GM19240 (cell line): ENCODE measurements at regions not wholly inside any gene's neighbourhood (a gene's known extent, or its start where the extent isn't known, plus 50 kb on each side); places are given as distances from the start of the nearest gene placed in this dataset.

ENCODE experiments used
- DNase-seq: peaks from one replicate; pipeline ENCODE4 v3.0.0; 2011; ENCODE audit warnings: low spot score; ENCODE audit not compliant: insufficient read length

DNA sequence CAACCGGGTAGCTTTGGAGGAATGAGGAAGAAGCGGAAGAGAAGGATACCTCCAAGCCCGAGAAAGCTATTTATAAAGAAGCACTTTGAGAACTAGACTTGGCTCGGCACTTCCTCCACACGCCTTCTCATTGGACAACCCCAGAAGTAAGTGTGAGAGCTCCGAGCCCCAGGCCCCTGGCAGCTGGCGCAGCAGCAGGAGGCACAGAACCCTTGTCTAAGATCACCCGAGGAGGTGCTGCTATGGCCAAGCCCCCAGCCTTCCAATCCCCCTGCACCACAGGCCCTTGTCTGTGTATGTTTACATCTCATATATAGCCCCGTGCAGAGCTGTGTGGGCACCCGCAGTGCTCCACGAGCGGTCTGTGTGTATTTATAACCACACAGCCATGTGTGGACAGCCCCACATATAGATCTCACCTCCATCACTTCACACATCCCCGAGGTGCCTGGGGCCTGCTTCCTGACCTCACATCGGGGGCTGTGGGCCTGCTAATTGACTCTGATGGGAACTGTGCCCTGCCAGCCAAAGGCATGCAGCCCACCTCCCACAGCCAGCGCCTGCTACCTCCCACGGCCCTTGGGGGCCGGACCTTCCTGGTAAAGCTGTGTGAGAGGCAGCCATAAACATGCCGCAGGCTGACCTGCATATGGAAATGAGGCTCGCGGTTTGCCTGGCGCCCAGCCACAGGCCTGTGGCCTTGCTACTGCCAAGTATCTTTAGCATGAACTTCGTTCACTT, 96.1 kb downstream of the C17orf67 start:
- DNase-seq, result no peak

DNA sequence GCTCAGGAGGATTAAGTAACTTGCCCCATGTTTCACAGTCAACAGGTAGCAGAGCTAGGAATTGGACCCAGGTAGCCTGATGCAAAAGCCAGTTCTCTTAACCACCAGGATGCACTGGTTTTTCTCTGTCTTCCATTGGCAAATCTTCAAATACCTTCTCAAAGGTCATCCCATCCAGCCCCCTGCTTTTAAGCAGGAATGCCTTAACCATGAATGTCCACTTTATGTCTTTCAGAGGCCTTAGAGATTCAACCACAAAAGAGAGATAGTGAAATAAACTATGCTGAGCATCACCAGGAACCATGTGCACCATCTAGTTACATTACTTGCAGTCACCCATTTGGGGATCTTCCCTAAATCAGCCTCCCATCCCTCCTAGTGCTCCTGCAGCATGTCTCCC, 94.3 kb downstream of the C17orf67 start:
- DNase-seq, result no peak

GRCh38 chr17:56739776-56740175, 93.9 kb downstream of the C17orf67 start:
- DNase-seq, result no peak

GRCh38 chr17:56740481-56740880, 93.2 kb downstream of the C17orf67 start:
- DNase-seq, result no peak
